Osteocyte (in vitro differentiated cells): ENCODE measurements at regions not wholly inside any gene's neighbourhood (a gene's known extent, or its start where the extent isn't known, plus 50 kb on each side); places are given as distances from the start of the nearest gene placed in this dataset.

Source experiments
- DNase-seq: peaks from one replicate; pipeline ENCODE4 v3.0.0; 2021; ENCODE audit warnings: mixed read lengths; ENCODE audit not compliant: unreplicated experiment; ENCODE audit errors: extremely low spot score
- H3K27ac Mint-ChIP-seq: one replicate; pipeline ENCODE4 v1.8.0; 2021; ENCODE audit warnings: mild to moderate bottlenecking, mixed read lengths; ENCODE audit not compliant: unreplicated experiment
- H3K27me3 Mint-ChIP-seq: one replicate; pipeline ENCODE4 v1.8.0; 2021; ENCODE audit warnings: mixed read lengths; ENCODE audit not compliant: unreplicated experiment
- H3K36me3 Mint-ChIP-seq: one replicate; pipeline ENCODE4 v1.8.0; 2021; ENCODE audit warnings: mixed read lengths; ENCODE audit not compliant: unreplicated experiment
- H3K4me1 Mint-ChIP-seq: one replicate; pipeline ENCODE4 v1.8.0; 2021; ENCODE audit warnings: mixed read lengths; ENCODE audit not compliant: unreplicated experiment
- H3K4me3 Mint-ChIP-seq: one replicate; pipeline ENCODE4 v1.8.0; 2021; ENCODE audit warnings: mild to moderate bottlenecking, moderate library complexity, mixed read lengths; ENCODE audit not compliant: unreplicated experiment
- H3K9me3 Mint-ChIP-seq: one replicate; pipeline ENCODE4 v1.8.0; 2021; ENCODE audit warnings: mixed read lengths; ENCODE audit not compliant: unreplicated experiment
- CTCF ChIP-seq: fragments of 200-600 bp; sonication (generic); IDR thresholded peaks from 2 replicates; pipeline ENCODE4 v1.5.0; 2021; ENCODE audit warnings: antibody characterized with exemption, mild to moderate bottlenecking, moderate library complexity

GRCh38 chr12:75766263-75767160, 255.1 kb upstream of the KRR1 start:
- H3K4me1 Mint-ChIP-seq, result peaks cover 11% of the 10 kb centered on the region
- H3K4me3 Mint-ChIP-seq, result no peak overlapping the region
- H3K9me3 Mint-ChIP-seq, result no peaks in the 10 kb centered on the region
- H3K27ac Mint-ChIP-seq, result no peak overlapping the region
- TF ChIP-seq CTCF, result no peak
- no peaks in the 10 kb centered on the region for H3K36me3 Mint-ChIP-seq
- DNase-seq, result no peak
- H3K27me3 Mint-ChIP-seq, result peaks cover 3% of the 10 kb centered on the region

GRCh38 chr12:75765170-75766059, 254.0 kb upstream of the KRR1 start:
- Mint-ChIP-seq H3K4me1 (peaks cover 11% of the 10 kb centered on the region), H3K36me3 (no peaks in the 10 kb centered on the region), H3K27me3 (peaks cover 3% of the 10 kb centered on the region), H3K9me3 (no peaks in the 10 kb centered on the region), H3K4me3 (no peak overlapping the region), H3K27ac (no peak overlapping the region)
- DNase-seq, result no peak
- no peak for TF ChIP-seq CTCF

- Mint-ChIP-seq H3K27me3 (peaks cover 3% of the 10 kb centered on the region), H3K36me3 (no peaks in the 10 kb centered on the region), H3K4me3 (no peak overlapping the region), H3K4me1 (peaks cover 22% of the 10 kb centered on the region), H3K27ac (no peak overlapping the region), H3K9me3 (no peaks in the 10 kb centered on the region)
- TF ChIP-seq CTCF, result no peak
- DNase-seq, result no peak
Observed at GRCh38 chr12:75764091-75764841, 252.9 kb upstream of the KRR1 start.

GRCh38 chr12:75760573-75761294, 249.3 kb upstream of the KRR1 start:
- H3K9me3 Mint-ChIP-seq, result no peaks in the 10 kb centered on the region
- DNase-seq, result no peak
- no peak for TF ChIP-seq CTCF
- no peak overlapping the region for H3K27ac Mint-ChIP-seq
- no peaks in the 10 kb centered on the region for H3K36me3 Mint-ChIP-seq
- peaks cover 15% of the 10 kb centered on the region for H3K4me1 Mint-ChIP-seq
- H3K27me3 Mint-ChIP-seq, result no peaks in the 10 kb centered on the region
- no peak overlapping the region for H3K4me3 Mint-ChIP-seq
